Thyroid gland (tissue), 4 donors: ENCODE measurements at regions not wholly inside any gene's neighbourhood (a gene's known extent, or its start where the extent isn't known, plus 50 kb on each side); places are given as distances from the start of the nearest gene placed in this dataset.

Experiments
- DNase-seq, 2 donors: peaks; one replicate each; pipeline ENCODE4 v3.0.0-alpha.2; 2019
- H3K27ac ChIP-seq, 3 donors: fragments of 200-600 bp; sonication (generic); 1 replicate in 2 of 3; 2 replicates in 1 of 3; pipeline ENCODE4 v1.5.1; 2016 to 2019; ENCODE audit warnings: mild to moderate bottlenecking in 1 of 3, moderate library complexity in 1 of 3
- H3K27me3 ChIP-seq: fragments of 200-600 bp; sonication (generic); one replicate; pipeline ENCODE4 v1.5.1; 2019
- H3K36me3 ChIP-seq, 2 donors: fragments of 200-600 bp; sonication (generic); one replicate each; pipeline ENCODE4 v1.5.1; 2016 to 2019
- H3K4me1 ChIP-seq, 2 donors: fragments of 200-600 bp; sonication (generic); one replicate each; pipeline ENCODE4 v1.5.1; 2017 to 2019
- H3K4me3 ChIP-seq, 3 donors: fragments of 200-600 bp; sonication (generic); replicated peaks in 1 of 3; 1 replicate in 2 of 3; 2 replicates in 1 of 3; pipeline ENCODE4 v1.5.1; 2016; ENCODE audit warnings: mild to moderate bottlenecking in 1 of 3
- H3K9me3 ChIP-seq: fragments of 200-600 bp; sonication (generic); one replicate; pipeline ENCODE4 v1.5.1; 2017
- CTCF ChIP-seq, 6 experiments: fragments of 200-600 bp in 3 of 6; fragments of 450-650 bp in 3 of 6; sonication (generic) in 3 of 6; IDR thresholded peaks; one replicate each; pipeline ENCODE4 v1.5.1; 2016 to 2019; ENCODE audit warnings: antibody characterized with exemption in 6 of 6, mild to moderate bottlenecking in 2 of 6, inconsistent platforms in 1 of 6, moderate library complexity in 1 of 6
- POLR2A ChIP-seq, 2 donors: fragments of 450-650 bp; IDR thresholded peaks; one replicate each; pipeline ENCODE4 v1.6.1; 2017; ENCODE audit warnings: antibody characterized with exemption in 2 of 2, mild to moderate bottlenecking in 2 of 2, moderate library complexity in 1 of 2
- WGBS, 2 donors: methylation state at CpG; one replicate each; pipeline ENCODE4 v1.1.5; 2017; 5-methylcytosine and 5-hydroxymethylcytosine counted together
- intact Hi-C: fragments of 100-400 bp; cut with DNase I; formaldehyde crosslinking; loops from one replicate; pipeline ENCODE4 v1.15.1; 2023

- TF ChIP-seq CTCF (IDR thresholded peaks at IDR 0.05) (no peak), POLR2A (IDR thresholded peaks at IDR 0.05) (no peak)
- Histone ChIP-seq H3K36me3 (no peaks in the 10 kb centered on the region), H3K4me3 (no peak overlapping the region), H3K4me1 (no peaks in the 10 kb centered on the region), H3K27ac (no peak overlapping the region), H3K27me3 (no peaks in the 10 kb centered on the region), H3K9me3 (no peaks in the 10 kb centered on the region)
- DNase-seq = no peak
- intact Hi-C loops = no loop called here
- WGBS, 2 donors = 57 to 58% methylated on average over 3 of the region's 3 CpGs
Observed at GRCh38 chr7:41478187-41478586, 224.7 kb downstream of the INHBA start.

GRCh38 chr7:41476460-41476803, 226.5 kb downstream of the INHBA start:
- Histone ChIP-seq H3K36me3 (no peaks in the 10 kb centered on the region), H3K27me3 (no peaks in the 10 kb centered on the region), H3K27ac (no peak overlapping the region), H3K4me3 (no peak overlapping the region), H3K4me1 (no peaks in the 10 kb centered on the region), H3K9me3 (no peaks in the 10 kb centered on the region)
- 67 to 70% methylated on average over 1 of the region's 1 CpG for WGBS, 2 donors
- intact Hi-C loops = no loop called here
- DNase-seq = no peak
- no peak for TF ChIP-seq POLR2A (IDR thresholded peaks at IDR 0.05)
- TF ChIP-seq CTCF (IDR thresholded peaks at IDR 0.05) = no peak

- 79% methylated on average over 2 of the region's 2 CpGs for WGBS, 2 donors
- intact Hi-C loops = no loop called here
- no peak overlapping the region for H3K27ac ChIP-seq
- no peaks in the 10 kb centered on the region for H3K27me3 ChIP-seq
- no peak for DNase-seq
- TF ChIP-seq POLR2A (IDR thresholded peaks at IDR 0.05) (no peak), CTCF (IDR thresholded peaks at IDR 0.05) (no peak)
- no peaks in the 10 kb centered on the region for H3K36me3 ChIP-seq
- no peaks in the 10 kb centered on the region for H3K9me3 ChIP-seq
- no peaks in the 10 kb centered on the region for H3K4me1 ChIP-seq
- no peak overlapping the region for H3K4me3 ChIP-seq
Observed at GRCh38 chr7:41475801-41476459, 227.0 kb downstream of the INHBA start.

GRCh38 chr7:41472427-41473125, 230.3 kb downstream of the INHBA start:
- TF ChIP-seq CTCF (IDR thresholded peaks at IDR 0.05) = no peak
- TF ChIP-seq POLR2A (IDR thresholded peaks at IDR 0.05) = no peak
- no peaks in the 10 kb centered on the region for H3K4me1 ChIP-seq
- H3K4me3 ChIP-seq = no peak overlapping the region
- 83 to 85% methylated on average over 4 of the region's 4 CpGs for WGBS, 2 donors
- no peaks in the 10 kb centered on the region for H3K36me3 ChIP-seq
- DNase-seq = no peak
- H3K27me3 ChIP-seq = no peaks in the 10 kb centered on the region
- H3K9me3 ChIP-seq = no peaks in the 10 kb centered on the region
- intact Hi-C loops = no loop called here
- H3K27ac ChIP-seq = no peak overlapping the region

- Histone ChIP-seq H3K36me3 (no peaks in the 10 kb centered on the region), H3K27me3 (no peaks in the 10 kb centered on the region), H3K4me1 (no peaks in the 10 kb centered on the region), H3K4me3 (no peak overlapping the region), H3K9me3 (no peaks in the 10 kb centered on the region), H3K27ac (no peak overlapping the region)
- no peak for TF ChIP-seq CTCF (IDR thresholded peaks at IDR 0.05)
- no peak for TF ChIP-seq POLR2A (IDR thresholded peaks at IDR 0.05)
- intact Hi-C loops = no loop called here
- DNase-seq = no peak
- WGBS, 2 donors = 92 to 93% methylated on average over 5 of the region's 5 CpGs
Observed at GRCh38 chr7:41470081-41470480, 232.8 kb downstream of the INHBA start.
